Lung (tissue), 11 donors: ENCODE measurements at regions not wholly inside any gene's neighbourhood (a gene's known extent, or its start where the extent isn't known, plus 50 kb on each side); places are given as distances from the start of the nearest gene placed in this dataset.
A peak's percentile ranks its signal among the peaks of the same experiment; 100 is the strongest.

Source experiments
- ATAC-seq: fragments of 200-7000 bp; cut with Tn5 transposase; one replicate; pipeline ENCODE4 v1.9.1; 2020; ENCODE audit warnings: moderate number of reproducible peaks; ENCODE audit not compliant: insufficient read depth, low FRiP score
- DNase-seq, 3 donors: peaks; one replicate each; pipeline ENCODE4 v3.0.0-alpha.2; 2013 to 2017
- H3K27ac ChIP-seq, 2 donors: one replicate each; pipeline ENCODE4 v1.5.1; 2013; ENCODE audit warnings: mild to moderate bottlenecking in 2 of 2, moderate library complexity in 2 of 2, control low read depth in 1 of 2, inconsistent platforms in 1 of 2, low read depth in 1 of 2, low read length in 1 of 2
- H3K27me3 ChIP-seq, 3 donors: one replicate each; pipeline ENCODE4 v1.5.1; 2013; ENCODE audit warnings: low read length in 2 of 3; ENCODE audit not compliant: control insufficient read depth in 3 of 3, insufficient read depth in 3 of 3
- H3K36me3 ChIP-seq, 4 donors: one replicate each; pipeline ENCODE4 v1.5.1; 2013; ENCODE audit warnings: low read length in 4 of 4, mild to moderate bottlenecking in 1 of 4, moderate library complexity in 1 of 4; ENCODE audit not compliant: control insufficient read depth in 4 of 4, insufficient read depth in 4 of 4
- H3K4me1 ChIP-seq, 5 donors: one replicate each; pipeline ENCODE4 v1.5.1; 2013; ENCODE audit warnings: low read length in 5 of 5, mild to moderate bottlenecking in 2 of 5, moderate library complexity in 1 of 5; ENCODE audit not compliant: control insufficient read depth in 5 of 5, insufficient read depth in 5 of 5
- H3K4me3 ChIP-seq: one replicate; pipeline ENCODE4 v1.5.1; 2013; ENCODE audit warnings: mild to moderate bottlenecking, control low read depth, moderate library complexity
- H3K9ac ChIP-seq, 2 donors: one replicate each; pipeline ENCODE4 v1.5.1; 2013; ENCODE audit warnings: low read length in 2 of 2, control low read depth in 1 of 2; ENCODE audit not compliant: insufficient read depth in 1 of 2
- H3K9me3 ChIP-seq, 4 donors: one replicate each; pipeline ENCODE4 v1.5.1; 2013; ENCODE audit warnings: low read length in 3 of 4, mild to moderate bottlenecking in 1 of 4, moderate library complexity in 1 of 4; ENCODE audit not compliant: control insufficient read depth in 4 of 4, insufficient read depth in 3 of 4
- WGBS, 2 donors: extraction: QIAGEN DNeasy Blood & Tissue Kit; methylation state at CpG; one replicate each; pipeline ENCODE4 v1.1.7; 2013; 5-methylcytosine and 5-hydroxymethylcytosine counted together
- TF ChIP-seq, protein P1 (sequence below): IDR thresholded peaks from 2 replicates; pipeline ENCODE4 v1.5.1; 2012; ENCODE audit warnings: mild to moderate bottlenecking; ENCODE audit errors: control extremely low read depth, extremely low read depth
- donor health status: control.
- donor health status: control.
- donor health status: Bipolar disorder and iron deficiency.
- donor health status: healthy.
- donor health status: DM: yes; HTN: yes; CAD: no.

DNA sequence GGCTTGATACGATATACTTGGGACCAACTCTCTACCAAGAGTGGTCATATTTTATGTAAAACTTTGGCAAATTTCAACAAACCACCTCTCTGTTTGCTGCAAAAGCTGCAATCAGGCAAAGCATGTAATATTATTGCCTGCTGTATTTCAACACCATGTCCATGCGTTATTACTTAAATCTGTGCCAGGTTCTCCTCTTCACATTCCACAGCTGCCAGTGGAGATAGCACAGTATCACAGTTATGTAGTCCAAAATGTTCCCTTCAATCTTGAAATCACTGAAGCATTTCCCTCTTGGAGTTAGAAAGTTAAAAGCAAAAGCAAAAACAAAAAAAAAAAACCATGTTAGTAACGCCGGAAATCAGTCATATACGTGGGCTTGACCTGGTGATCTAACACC lies 396.7 kb upstream of the MAGEC2 start:
- Histone ChIP-seq H3K27ac (no peak overlapping the region), H3K4me3 (no peak overlapping the region), H3K9me3 (no peaks in the 10 kb centered on the region), H3K36me3 (no peaks in the 10 kb centered on the region), H3K4me1 (no peaks in the 10 kb centered on the region), H3K27me3 (no peaks in the 10 kb centered on the region), H3K9ac (no peak overlapping the region)
- TF ChIP-seq, protein P1, sequence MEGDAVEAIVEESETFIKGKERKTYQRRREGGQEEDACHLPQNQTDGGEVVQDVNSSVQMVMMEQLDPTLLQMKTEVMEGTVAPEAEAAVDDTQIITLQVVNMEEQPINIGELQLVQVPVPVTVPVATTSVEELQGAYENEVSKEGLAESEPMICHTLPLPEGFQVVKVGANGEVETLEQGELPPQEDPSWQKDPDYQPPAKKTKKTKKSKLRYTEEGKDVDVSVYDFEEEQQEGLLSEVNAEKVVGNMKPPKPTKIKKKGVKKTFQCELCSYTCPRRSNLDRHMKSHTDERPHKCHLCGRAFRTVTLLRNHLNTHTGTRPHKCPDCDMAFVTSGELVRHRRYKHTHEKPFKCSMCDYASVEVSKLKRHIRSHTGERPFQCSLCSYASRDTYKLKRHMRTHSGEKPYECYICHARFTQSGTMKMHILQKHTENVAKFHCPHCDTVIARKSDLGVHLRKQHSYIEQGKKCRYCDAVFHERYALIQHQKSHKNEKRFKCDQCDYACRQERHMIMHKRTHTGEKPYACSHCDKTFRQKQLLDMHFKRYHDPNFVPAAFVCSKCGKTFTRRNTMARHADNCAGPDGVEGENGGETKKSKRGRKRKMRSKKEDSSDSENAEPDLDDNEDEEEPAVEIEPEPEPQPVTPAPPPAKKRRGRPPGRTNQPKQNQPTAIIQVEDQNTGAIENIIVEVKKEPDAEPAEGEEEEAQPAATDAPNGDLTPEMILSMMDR = no peak
- WGBS, 2 donors = 67 to 78% methylated on average over 5 of the region's 5 CpGs
- DNase-seq = peak in 1 of 3 donors; percentile 1
- ATAC-seq = no peak

DNA sequence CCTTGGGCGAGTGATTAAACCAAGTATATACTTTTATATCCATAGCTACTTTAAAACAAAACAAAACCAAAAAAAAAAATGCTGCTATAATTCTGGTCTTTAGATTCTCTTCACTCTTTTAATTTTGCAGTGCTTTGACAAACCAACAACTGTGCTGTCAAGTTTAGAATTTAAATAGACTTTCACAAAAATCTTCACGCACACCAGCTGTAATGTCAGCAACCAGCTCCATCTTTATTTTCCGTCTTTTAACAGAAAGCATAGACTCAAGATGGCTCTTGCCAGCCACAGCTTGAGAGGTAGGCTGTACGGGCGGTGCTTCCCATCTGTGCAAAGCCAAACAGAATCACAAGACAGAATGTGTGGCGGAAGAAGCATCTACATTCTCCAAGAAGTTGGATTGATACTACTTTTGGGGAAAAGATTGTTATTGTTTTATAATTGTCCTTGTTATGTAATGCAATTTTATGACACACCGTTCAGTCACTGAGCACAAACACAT lies 388.3 kb upstream of the MAGEC2 start:
- ATAC-seq (no peak), DNase-seq (no peak)
- Histone ChIP-seq H3K27me3 (no peaks in the 10 kb centered on the region), H3K4me1 (no peaks in the 10 kb centered on the region), H3K9me3 (no peaks in the 10 kb centered on the region), H3K9ac (no peak overlapping the region), H3K27ac (no peak overlapping the region), H3K36me3 (no peaks in the 10 kb centered on the region), H3K4me3 (no peak overlapping the region)
- 83 to 91% methylated on average over 7 of the region's 7 CpGs for WGBS, 2 donors
- TF ChIP-seq, protein P1 = no peak

DNA sequence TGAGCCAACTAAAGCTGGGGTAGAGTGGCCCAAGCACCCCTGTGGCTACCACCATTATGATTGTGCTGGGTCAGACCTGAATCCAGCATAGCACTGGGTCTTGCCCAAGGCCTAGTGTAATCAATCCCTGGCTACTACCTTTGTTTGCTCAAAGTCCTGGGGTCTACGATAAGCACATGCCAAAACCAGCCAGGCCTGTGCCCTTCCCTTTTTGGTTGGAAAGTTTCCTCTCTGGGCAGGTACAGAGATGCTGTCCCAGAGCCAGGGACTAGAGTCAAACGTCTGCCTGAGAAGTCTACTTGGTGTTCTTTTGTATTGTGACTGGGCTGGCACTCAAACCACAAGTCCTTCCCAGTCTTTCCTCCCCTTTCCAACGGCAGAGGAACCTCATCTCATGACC lies 371.5 kb upstream of the MAGEC2 start:
- TF ChIP-seq, protein P1 = no peak
- Histone ChIP-seq H3K4me3 (no peak overlapping the region), H3K27ac (no peak overlapping the region), H3K36me3 (no peaks in the 10 kb centered on the region), H3K9ac (no peak overlapping the region), H3K9me3 (peaks cover 0 to 13% (median 1%) of the 10 kb centered on the region in 4 donors), H3K4me1 (no peaks in the 10 kb centered on the region), H3K27me3 (no peaks in the 10 kb centered on the region)
- ATAC-seq = no peak
- WGBS, 2 donors = 49 to 69% methylated on average over 3 of the region's 3 CpGs
- DNase-seq = no peak

DNA sequence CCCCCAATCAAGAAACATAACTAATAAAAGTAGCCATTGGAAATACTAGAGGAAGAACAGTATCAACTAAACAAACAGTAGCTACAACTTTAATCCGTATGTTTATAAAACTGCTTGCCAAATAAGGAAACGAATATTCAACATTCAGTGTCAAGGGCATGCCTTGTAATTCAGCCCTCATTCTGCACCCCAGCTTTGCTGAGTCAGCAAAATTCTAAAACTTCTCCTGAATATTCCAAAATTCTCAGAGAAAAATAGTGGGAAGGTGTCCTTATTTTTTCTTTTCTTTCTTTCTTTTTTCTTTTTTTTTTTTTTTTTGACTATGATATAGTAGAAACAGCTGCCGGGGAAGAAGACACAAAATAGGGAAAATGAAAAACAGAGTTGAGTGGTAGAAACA lies 344.8 kb upstream of the MAGEC2 start:
- ATAC-seq (no peak), DNase-seq (no peak)
- TF ChIP-seq, protein P1 = no peak
- no peak overlapping the region for H3K4me3 ChIP-seq
- 55 to 68% methylated on average over 3 of the region's 3 CpGs for WGBS, 2 donors
- H3K36me3 ChIP-seq = no peaks in the 10 kb centered on the region
- H3K4me1 ChIP-seq = no peaks in the 10 kb centered on the region
- no peak overlapping the region for H3K9ac ChIP-seq
- no peaks in the 10 kb centered on the region for H3K9me3 ChIP-seq
- H3K27me3 ChIP-seq = no peaks in the 10 kb centered on the region
- H3K27ac ChIP-seq = no peak overlapping the region
